SU-DHL-6 (cell line): ENCODE measurements at regions not wholly inside any gene's neighbourhood (a gene's known extent, or its start where the extent isn't known, plus 50 kb on each side); places are given as distances from the start of the nearest gene placed in this dataset.

ENCODE experiments used
- H2AFZ ChIP-seq: fragments of 200-600 bp; sonication (generic); 2 replicates; pipeline ENCODE4 v1.6.1; 2014; ENCODE audit warnings: low read depth, mild to moderate bottlenecking, moderate library complexity, mixed read lengths, antibody characterized with exemption, low read length; ENCODE audit not compliant: severe bottlenecking
- H3F3A ChIP-seq: fragments of 200-600 bp; shearing (Covaris generic); 2 replicates; pipeline ENCODE4 v1.6.0; 2016; ENCODE audit warnings: antibody characterized with exemption, mild to moderate bottlenecking; ENCODE audit not compliant: insufficient read depth
- H3K27ac ChIP-seq: fragments of 200-600 bp; sonication (generic); 2 replicates; pipeline ENCODE4 v1.5.1; 2016; ENCODE audit warnings: low read depth, mild to moderate bottlenecking, low read length, moderate library complexity, mixed read lengths
- H3K27me3 ChIP-seq: fragments of 200-600 bp; sonication (generic), shearing (Covaris generic); 2 replicates; pipeline ENCODE4 v1.6.0; 2014; ENCODE audit warnings: mild to moderate bottlenecking, low read length
- H3K36me3 ChIP-seq: fragments of 200-600 bp; sonication (generic); 2 replicates; pipeline ENCODE4 v1.6.1; 2014; ENCODE audit warnings: mild to moderate bottlenecking, low read length, mixed read lengths
- H3K4me2 ChIP-seq: fragments of 300-600, 200-600 bp; shearing (Covaris generic), sonication (generic); 2 replicates; pipeline ENCODE4 v1.6.0; 2014; ENCODE audit warnings: low read length, low read depth, mild to moderate bottlenecking; ENCODE audit not compliant: poor library complexity, severe bottlenecking
- H3K4me3 ChIP-seq: fragments of 200-600 bp; sonication (generic); 2 replicates; pipeline ENCODE4 v1.5.1; 2014; ENCODE audit warnings: antibody characterized with exemption, low read length, mild to moderate bottlenecking, mixed read lengths; ENCODE audit not compliant: insufficient read depth, poor library complexity, severe bottlenecking
- H3K79me2 ChIP-seq: fragments of 200-600 bp; sonication (generic); 2 replicates; pipeline ENCODE4 v1.6.1; 2014; ENCODE audit warnings: mild to moderate bottlenecking, low read length, moderate library complexity; ENCODE audit not compliant: insufficient read depth
- H3K9ac ChIP-seq: fragments of 200-600 bp; sonication (generic); 2 replicates; pipeline ENCODE4 v1.7.0; 2014; ENCODE audit warnings: mild to moderate bottlenecking, low read length
- H3K9me2 ChIP-seq: fragments of 200-600 bp; sonication (generic); replicated peaks from 2 replicates; pipeline ENCODE4 v1.6.1; 2014; ENCODE audit warnings: low read length; ENCODE audit not compliant: insufficient read depth
- H3K9me3 ChIP-seq: fragments of 200-600 bp; sonication (generic); 2 replicates; pipeline ENCODE4 v1.6.1; 2014; ENCODE audit warnings: low read length, mixed read lengths; ENCODE audit not compliant: insufficient read depth
- H4K20me1 ChIP-seq: fragments of 200-600 bp; sonication (generic); 2 replicates; pipeline ENCODE4 v1.6.1; 2014; ENCODE audit warnings: low read depth, mild to moderate bottlenecking, antibody characterized with exemption, low read length, moderate library complexity, mixed read lengths
- CTCF ChIP-seq: fragments of 200-600 bp; sonication (generic); IDR thresholded peaks from one replicate; pipeline ENCODE4 v1.5.1; 2017; ENCODE audit warnings: antibody characterized with exemption, mild to moderate bottlenecking, low read length, moderate library complexity; ENCODE audit not compliant: insufficient read depth, poor library complexity, severe bottlenecking
- EZH2phosphoT487 ChIP-seq: fragments of 200-600 bp; sonication (generic), shearing (Covaris generic); conservative IDR thresholded peaks from 2 replicates; pipeline ENCODE4 v1.6.1; 2018; ENCODE audit warnings: mild to moderate bottlenecking, antibody characterized with exemption, low read length, moderate library complexity, mixed read lengths

GRCh38 chr20:24382331-24382730 is 87.1 kb upstream of the SYNDIG1 start:
- Histone ChIP-seq H3K9me3 (no peaks in the 10 kb centered on the region), H3K36me3 (no peaks in the 10 kb centered on the region), H4K20me1 (no peaks in the 10 kb centered on the region), H2AFZ (no peak overlapping the region), H3K27ac (no peak overlapping the region), H3K79me2 (no peaks in the 10 kb centered on the region), H3K9ac (no peak overlapping the region), H3K4me2 (no peak overlapping the region), H3K27me3 (no peaks in the 10 kb centered on the region), H3K4me3 (no peak overlapping the region), H3F3A (no peaks in the 10 kb centered on the region), H3K9me2 (no peaks in the 10 kb centered on the region)
- TF ChIP-seq CTCF: no peak
- TF ChIP-seq EZH2phosphoT487: no peak

- no peak overlapping the region for H3K27ac ChIP-seq
- no peaks in the 10 kb centered on the region for H4K20me1 ChIP-seq
- no peak overlapping the region for H3K4me3 ChIP-seq
- no peaks in the 10 kb centered on the region for H3K36me3 ChIP-seq
- TF ChIP-seq EZH2phosphoT487: no peak
- TF ChIP-seq CTCF: no peak
- no peaks in the 10 kb centered on the region for H3K27me3 ChIP-seq
- H3F3A ChIP-seq: no peaks in the 10 kb centered on the region
- no peak overlapping the region for H3K9ac ChIP-seq
- no peaks in the 10 kb centered on the region for H3K9me3 ChIP-seq
- no peak overlapping the region for H2AFZ ChIP-seq
- H3K4me2 ChIP-seq: no peak overlapping the region
- no peaks in the 10 kb centered on the region for H3K79me2 ChIP-seq
- H3K9me2 ChIP-seq: no peaks in the 10 kb centered on the region
These were observed 87.5 kb upstream of the SYNDIG1 start for GRCh38 chr20:24381886-24382285.

DNA sequence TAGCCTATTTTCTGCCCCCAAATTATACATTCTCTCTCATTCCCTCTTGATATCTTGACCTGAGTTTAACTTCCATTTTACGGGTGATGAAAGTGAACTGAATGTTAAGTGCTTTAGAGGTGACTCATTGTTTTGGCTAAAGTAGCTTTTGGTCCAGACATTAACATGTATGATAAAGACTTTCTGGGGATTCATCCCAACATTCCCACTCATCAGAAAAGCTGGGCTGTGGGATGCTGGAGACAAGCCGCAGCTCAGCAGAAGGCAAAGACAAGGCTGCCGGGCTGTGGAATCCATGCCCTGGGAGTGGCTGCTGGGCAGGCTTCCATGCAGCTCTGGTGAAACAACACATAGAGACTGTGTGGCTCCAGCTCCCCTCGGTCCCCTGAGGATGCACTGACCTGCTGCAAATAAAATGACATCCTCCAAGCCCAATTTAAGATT is 89.9 kb upstream of the SYNDIG1 start:
- TF ChIP-seq EZH2phosphoT487 (no peak), CTCF (no peak)
- Histone ChIP-seq H3K4me2 (no peak overlapping the region), H4K20me1 (no peaks in the 10 kb centered on the region)

More for the DNA sequence above, 89.9 kb upstream of the SYNDIG1 start:
- Histone ChIP-seq H2AFZ (no peak overlapping the region), H3K9me3 (no peaks in the 10 kb centered on the region), H3K36me3 (no peaks in the 10 kb centered on the region), H3K9ac (no peak overlapping the region), H3K9me2 (no peaks in the 10 kb centered on the region), H3K4me3 (no peak overlapping the region), H3K27me3 (no peaks in the 10 kb centered on the region), H3F3A (no peaks in the 10 kb centered on the region), H3K79me2 (no peaks in the 10 kb centered on the region), H3K27ac (no peak overlapping the region)
